T-helper 17 cell (primary cell): ENCODE measurements at regions not wholly inside any gene's neighbourhood (a gene's known extent, or its start where the extent isn't known, plus 50 kb on each side); places are given as distances from the start of the nearest gene placed in this dataset.
"Not testable (repeated sequence)": the region's sequence is repeated elsewhere in the genome, so short reads cannot be mapped to it uniquely, and the experiment has no call there.

ENCODE experiments used
- ATAC-seq: fragments of 150-1000 bp; cut with Tn5 transposase; 2 replicates; pipeline ENCODE4 v1.10.0; 2021; ENCODE audit warnings: mild to moderate bottlenecking, moderate library complexity
- DNase-seq, 3 donors: peaks; one replicate each; pipeline versions ENCODE4 v3.0.0 to v3.0.0-alpha.2; 2020 to 2021
- H3K9me3 ChIP-seq: one replicate; pipeline ENCODE4 v1.7.0; 2013; ENCODE audit warnings: low read length, mild to moderate bottlenecking; ENCODE audit not compliant: control insufficient read depth, poor library complexity, severe bottlenecking
- H3K27ac Mint-ChIP-seq: one replicate; pipeline ENCODE4 v1.8.0; 2022; ENCODE audit warnings: mild to moderate bottlenecking, moderate library complexity, mixed read lengths
- H3K27me3 Mint-ChIP-seq: one replicate; pipeline ENCODE4 v1.8.0; 2022; ENCODE audit warnings: mixed read lengths
- H3K36me3 Mint-ChIP-seq: one replicate; pipeline ENCODE4 v1.8.0; 2022; ENCODE audit warnings: low read depth, mixed read lengths
- H3K4me1 Mint-ChIP-seq: one replicate; pipeline ENCODE4 v1.8.0; 2022; ENCODE audit warnings: mild to moderate bottlenecking, mixed read lengths
- H3K4me3 Mint-ChIP-seq: one replicate; pipeline ENCODE4 v1.8.0; 2022; ENCODE audit warnings: mild to moderate bottlenecking, moderate library complexity, mixed read lengths

DNA sequence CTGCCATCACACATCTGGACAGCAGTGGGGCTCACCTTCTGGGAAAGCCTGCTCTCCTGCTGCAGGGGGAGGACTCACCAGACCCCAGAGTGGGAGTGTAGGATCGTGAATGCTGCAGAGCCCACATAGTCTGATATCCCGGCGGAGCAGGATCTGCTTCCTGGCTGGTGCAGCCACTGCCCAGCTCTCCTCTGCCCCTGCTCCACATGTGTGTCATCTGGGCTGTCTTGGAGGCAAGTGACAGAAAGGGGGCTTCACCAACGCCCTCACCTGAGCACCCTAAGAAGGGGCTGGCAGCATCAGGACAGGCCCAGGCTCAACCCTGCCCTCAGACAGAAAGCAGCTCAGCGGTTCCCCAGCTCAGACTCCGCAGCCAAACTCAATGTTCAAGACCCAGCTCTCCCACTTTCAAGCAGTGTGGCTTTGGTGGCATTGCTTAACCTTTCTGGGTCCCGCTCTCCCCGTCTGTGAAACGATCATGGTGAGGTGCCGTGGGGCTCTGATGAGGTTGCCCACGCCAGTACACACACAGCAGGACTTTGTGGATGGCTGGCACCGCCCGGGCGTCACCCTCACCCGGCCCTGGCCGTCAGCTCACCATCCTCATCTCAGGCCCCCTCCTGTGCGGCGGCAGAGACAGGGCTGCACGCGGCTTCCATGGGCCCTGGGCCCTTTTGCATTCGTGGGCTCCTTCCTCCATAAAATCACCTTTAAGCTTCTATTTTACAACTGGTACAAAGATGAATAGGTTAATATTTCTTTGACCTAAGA, 91.0 kb upstream of the SFSWAP start:
- Mint-ChIP-seq H3K27ac (no peak overlapping the region), H3K4me1 (peaks cover 3% of the 10 kb centered on the region), H3K27me3 (peaks cover 32% of the 10 kb centered on the region), H3K4me3 (no peak overlapping the region), H3K36me3 (no peaks in the 10 kb centered on the region)
- no peaks in the 10 kb centered on the region for H3K9me3 ChIP-seq
- no peak for ATAC-seq
- no peak for DNase-seq

DNA sequence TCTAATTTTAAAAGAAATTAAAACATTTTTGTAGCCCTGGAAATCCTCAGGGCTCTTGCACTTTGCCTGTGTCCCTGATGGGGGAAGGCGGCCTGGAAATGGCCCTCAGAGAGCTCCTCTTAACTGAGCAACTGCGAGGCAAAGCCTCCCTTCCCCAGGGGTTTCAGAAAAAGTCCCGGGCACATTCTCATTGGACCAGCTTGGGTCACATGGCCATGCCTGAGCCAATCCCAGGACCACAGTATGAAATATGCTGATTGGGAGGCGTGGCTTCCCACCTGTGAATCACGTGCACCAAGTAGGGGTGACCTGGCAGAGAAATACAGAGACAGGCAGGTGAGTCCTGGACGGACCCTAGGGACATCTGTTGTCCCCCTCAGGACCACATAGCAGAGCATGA, 90.4 kb upstream of the SFSWAP start:
- Mint-ChIP-seq H3K36me3 (no peaks in the 10 kb centered on the region), H3K4me3 (no peak overlapping the region), H3K4me1 (peaks cover 3% of the 10 kb centered on the region), H3K27me3 (peaks cover 32% of the 10 kb centered on the region), H3K27ac (no peak overlapping the region)
- DNase-seq (no peak), ATAC-seq (no peak)
- no peaks in the 10 kb centered on the region for H3K9me3 ChIP-seq

DNA sequence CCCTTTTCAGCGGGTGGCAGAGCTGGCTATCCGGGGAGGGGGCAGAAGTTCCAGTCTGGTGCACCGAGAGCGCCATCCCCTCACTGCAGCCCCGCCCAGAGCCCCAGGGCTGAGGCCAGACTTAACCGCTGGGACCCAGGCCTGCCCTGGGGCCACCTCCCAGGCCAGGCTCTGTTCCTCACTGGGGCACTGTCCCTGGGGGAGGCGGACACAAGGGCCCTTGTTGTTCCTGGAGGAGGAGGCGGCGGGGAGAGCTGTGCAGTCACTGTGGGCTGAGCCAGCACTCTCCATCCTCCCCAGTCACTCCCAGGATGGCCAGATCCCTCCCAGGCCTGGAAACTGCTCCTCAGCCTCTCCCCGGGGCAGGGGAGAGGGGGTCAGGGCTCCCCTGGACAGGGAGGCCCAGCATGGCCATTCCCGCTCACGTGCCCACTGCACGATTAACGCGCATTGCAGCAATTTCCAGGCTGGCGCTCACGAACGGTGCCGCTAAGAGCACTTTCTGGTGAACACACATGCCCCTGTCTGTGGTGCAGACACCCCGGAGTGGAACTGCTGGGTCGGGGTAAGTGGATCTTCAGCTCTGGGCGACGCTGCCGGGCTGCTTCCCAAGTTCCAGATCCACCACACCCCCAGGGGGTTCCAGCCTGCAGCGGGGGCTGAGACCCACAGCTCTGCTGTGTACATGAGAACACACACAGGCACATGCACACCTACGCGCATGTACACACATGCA, 89.8 kb upstream of the SFSWAP start:
- Mint-ChIP-seq H3K27me3 (peaks cover 29% of the 10 kb centered on the region), H3K4me1 (peaks cover 4% of the 10 kb centered on the region), H3K4me3 (no peak overlapping the region), H3K36me3 (no peaks in the 10 kb centered on the region), H3K27ac (no peak overlapping the region)
- H3K9me3 ChIP-seq, result no peaks in the 10 kb centered on the region
- no peak for DNase-seq
- no peak for ATAC-seq

DNA sequence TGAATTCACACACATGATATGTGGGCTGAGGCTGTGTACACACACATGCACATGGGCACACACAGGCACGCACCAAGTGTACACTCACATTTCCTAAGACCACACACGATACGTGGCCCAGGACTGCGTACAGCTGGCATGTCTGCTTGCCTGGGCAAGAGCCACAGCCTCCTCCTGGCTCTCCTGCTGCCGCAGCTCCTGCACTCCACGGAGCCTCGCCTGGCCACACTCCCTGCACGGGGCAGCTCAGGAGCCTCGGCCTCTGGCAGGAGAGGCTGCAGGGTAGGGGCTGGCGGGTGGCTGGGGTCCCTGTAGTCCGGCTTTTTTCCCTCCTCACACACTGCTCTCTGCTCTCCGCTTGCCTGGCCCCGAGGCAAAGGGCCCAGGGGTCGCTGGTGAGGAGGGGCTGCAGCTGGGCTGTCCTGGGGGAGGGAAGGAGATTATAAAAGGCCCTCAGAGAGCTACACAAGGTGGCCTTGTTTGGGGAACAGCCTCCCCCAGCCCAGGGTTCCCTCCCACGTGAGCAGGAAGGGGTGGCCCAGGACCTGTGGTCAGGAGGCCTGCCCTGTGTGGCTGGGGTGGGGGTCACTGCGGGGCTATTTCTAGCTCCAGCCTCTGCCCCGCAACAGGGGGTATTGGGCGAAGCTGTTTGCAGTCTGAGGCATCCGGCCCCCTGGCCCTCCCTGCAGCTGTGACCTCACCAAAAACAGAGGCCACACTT, 89.0 kb upstream of the SFSWAP start:
- H3K36me3 Mint-ChIP-seq, result no peaks in the 10 kb centered on the region
- no peak overlapping the region for H3K4me3 Mint-ChIP-seq
- no peak for ATAC-seq
- DNase-seq, result no peak
- H3K4me1 Mint-ChIP-seq, result peaks cover 6% of the 10 kb centered on the region
- H3K27ac Mint-ChIP-seq, result no peak overlapping the region
- H3K9me3 ChIP-seq, result no peaks in the 10 kb centered on the region
- H3K27me3 Mint-ChIP-seq, result peaks cover 21% of the 10 kb centered on the region

DNA sequence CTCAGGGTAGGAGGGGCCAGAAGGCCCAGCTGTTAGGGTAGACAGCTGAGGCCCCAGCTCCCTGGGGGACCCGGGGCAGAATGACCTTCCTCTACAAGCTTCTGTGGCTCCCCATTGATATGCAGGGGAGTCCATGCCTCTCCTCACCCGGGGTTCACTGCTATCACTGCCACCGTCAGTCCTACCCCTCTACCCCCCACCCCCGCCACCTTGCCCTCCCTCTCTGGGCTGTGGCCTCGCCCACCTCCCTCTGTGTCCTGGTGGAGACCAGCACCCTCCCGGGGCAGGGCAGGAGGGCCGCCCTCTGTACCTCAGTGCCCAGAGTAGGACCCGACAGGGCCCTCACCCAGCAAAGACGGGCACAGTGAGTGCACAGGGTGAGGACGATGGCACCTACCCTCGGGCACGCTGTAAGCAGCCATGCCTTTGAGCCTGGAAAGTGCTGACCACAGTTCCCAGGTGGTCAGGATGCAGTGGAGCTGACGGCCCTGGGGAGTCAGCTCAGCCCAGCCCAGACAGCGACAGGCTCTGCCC, 88.4 kb upstream of the SFSWAP start:
- Mint-ChIP-seq H3K27me3 (peaks cover 15% of the 10 kb centered on the region), H3K27ac (no peak overlapping the region), H3K36me3 (no peaks in the 10 kb centered on the region), H3K4me3 (no peak overlapping the region), H3K4me1 (peaks cover 6% of the 10 kb centered on the region)
- DNase-seq (no peak), ATAC-seq (no peak)
- no peaks in the 10 kb centered on the region for H3K9me3 ChIP-seq

DNA sequence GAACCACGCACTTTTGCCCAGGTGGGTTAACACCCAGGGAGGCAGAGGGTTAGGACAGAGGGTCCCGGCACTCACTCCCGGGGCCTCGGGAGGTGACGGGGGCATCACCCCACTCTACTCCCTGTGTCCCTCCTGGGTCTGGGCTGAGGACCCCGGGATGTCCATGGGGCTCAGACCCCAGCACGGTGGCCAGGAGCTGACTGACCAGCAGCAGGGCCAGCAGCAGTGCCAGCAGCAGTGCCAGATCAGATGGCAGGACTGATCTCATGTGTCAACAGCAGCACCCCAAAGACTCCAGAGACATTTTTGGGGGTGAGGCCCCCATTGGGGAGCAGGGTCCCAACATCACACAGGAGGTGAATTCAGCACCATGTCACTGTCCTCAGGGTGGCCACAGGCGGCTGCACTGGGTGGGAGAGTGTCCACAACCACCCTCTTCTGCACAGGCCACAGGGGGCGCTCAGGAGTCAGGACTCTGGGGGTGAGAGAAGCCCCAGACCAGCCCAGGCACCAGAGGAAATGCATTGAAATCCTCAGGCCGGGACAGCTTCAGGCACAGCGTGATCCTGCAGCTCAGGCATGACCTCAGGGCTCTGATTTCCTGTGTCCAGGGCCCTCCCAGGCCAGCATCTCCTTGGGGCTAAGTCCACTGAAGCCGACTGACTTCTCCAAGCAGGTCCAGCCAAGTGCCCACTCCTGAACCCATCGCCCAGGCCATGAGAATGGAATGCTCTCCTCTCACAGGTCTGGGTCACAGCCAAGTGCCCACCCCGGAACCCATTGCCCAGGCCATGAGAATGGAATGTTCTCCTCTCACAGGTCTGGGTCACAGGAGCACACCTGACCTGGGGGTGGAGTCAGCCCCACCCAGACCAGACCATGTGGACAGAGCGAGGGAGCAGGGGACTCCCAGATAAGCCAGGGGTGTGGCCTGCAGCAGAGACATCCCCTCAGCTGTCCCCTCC, 87.2 kb upstream of the SFSWAP start:
- H3K36me3 Mint-ChIP-seq, H3K27me3 Mint-ChIP-seq, H3K4me1 Mint-ChIP-seq, ATAC-seq, H3K9me3 ChIP-seq, DNase-seq, H3K4me3 Mint-ChIP-seq, H3K27ac Mint-ChIP-seq: not testable (repeated sequence)

DNA sequence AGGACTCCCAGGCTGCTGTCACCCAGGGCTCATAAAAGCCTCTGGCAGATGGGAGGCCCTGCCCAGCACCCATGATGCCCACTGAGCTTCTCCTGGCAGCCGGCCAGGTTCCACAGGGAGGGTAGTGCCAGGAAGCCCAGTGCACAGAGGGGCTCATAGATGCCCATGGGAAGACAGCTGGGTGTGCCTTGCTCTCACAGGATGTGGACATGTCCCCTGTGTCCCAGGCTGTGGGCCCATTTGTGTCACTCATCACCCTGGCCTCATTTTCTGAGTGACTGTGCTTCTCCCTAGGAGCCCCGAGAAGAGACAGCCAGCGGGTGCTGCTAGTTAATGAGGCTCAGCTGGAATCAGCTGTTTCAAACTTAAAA, 86.5 kb upstream of the SFSWAP start:
- not testable (repeated sequence) for H3K36me3 Mint-ChIP-seq, H3K27me3 Mint-ChIP-seq, H3K4me1 Mint-ChIP-seq, H3K27ac Mint-ChIP-seq, H3K9me3 ChIP-seq, H3K4me3 Mint-ChIP-seq, DNase-seq, ATAC-seq

DNA sequence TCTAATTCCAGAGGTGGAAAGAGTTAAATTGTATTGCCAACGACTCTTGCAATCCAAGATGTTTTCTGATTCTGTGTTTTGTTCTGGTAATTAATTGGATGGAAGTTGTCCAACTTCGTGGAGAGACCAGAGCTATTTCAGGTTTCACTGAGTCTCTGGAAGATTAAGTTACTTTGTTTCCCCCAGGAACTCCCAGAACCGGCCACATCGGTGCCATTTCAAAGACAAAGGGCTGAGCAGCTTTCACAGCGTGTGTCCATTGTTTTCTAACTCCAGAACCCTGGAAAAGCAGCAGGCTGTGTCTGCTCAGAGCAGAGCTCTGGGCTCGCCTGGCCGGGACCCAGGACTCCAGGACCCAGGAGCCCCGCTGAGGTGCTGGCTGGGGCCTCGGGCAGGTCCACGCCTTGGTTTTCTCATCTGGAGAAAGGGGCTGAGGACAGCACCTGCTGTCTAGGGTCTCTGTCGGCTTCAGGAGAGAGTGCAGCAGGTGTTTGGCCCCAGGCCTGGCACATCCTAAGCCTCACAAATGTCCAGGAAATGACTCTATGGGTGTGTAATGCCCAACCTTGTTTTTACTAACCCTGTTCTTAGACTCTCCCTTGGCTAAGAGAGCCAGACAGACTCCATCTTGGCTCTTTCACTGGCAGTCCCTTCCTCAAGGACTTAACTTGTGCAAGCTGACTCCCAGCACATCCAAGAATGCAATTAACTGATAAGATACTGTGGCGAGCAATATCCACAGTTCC, 86.0 kb upstream of the SFSWAP start:
- H3K27me3 Mint-ChIP-seq, DNase-seq, H3K36me3 Mint-ChIP-seq, ATAC-seq, H3K4me3 Mint-ChIP-seq, H3K9me3 ChIP-seq, H3K4me1 Mint-ChIP-seq: not testable (repeated sequence)
- peak overlapping the region; percentile 14 for H3K27ac Mint-ChIP-seq

DNA sequence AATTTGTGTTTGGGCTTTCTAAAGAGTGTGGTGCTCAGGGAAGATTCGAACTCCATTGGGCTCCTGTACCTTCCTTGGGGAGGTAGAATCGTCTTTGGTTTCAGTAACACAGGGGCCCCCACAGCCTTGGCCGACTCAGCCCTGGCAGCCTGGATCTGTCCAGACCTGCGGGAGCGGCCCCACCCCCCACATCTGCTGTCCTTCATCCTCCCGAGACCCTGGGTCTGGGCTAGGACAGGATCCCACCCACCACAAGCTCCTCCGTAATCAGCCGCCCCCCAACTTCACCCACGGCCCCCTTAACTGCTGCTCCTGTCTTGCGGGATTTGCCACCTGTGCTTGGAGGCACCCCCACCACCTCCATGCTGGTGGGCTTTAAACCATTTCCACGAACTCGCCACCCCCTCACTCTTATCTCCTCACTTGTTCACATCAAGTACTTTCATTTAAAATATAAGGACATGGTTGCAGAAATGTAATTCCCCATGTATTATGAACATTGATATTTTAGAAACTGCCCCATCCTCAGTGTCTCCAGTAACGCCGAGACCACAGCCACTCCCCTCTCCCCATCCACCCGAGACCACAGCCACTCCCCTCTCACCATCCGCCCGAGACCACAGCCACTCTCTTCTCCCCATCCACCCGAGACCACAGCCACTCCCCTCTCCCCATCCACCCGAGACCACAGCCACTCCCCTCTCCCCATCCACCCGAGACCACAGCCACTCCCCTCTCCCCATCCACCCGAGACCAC, 84.7 kb upstream of the SFSWAP start:
- Mint-ChIP-seq H3K4me3 (peak overlapping the region; percentile 47), H3K27ac (peak overlapping the region; percentile 14)
- not testable (repeated sequence) for DNase-seq, H3K27me3 Mint-ChIP-seq, H3K4me1 Mint-ChIP-seq, H3K9me3 ChIP-seq, H3K36me3 Mint-ChIP-seq
- peak; percentile 33 for ATAC-seq

DNA sequence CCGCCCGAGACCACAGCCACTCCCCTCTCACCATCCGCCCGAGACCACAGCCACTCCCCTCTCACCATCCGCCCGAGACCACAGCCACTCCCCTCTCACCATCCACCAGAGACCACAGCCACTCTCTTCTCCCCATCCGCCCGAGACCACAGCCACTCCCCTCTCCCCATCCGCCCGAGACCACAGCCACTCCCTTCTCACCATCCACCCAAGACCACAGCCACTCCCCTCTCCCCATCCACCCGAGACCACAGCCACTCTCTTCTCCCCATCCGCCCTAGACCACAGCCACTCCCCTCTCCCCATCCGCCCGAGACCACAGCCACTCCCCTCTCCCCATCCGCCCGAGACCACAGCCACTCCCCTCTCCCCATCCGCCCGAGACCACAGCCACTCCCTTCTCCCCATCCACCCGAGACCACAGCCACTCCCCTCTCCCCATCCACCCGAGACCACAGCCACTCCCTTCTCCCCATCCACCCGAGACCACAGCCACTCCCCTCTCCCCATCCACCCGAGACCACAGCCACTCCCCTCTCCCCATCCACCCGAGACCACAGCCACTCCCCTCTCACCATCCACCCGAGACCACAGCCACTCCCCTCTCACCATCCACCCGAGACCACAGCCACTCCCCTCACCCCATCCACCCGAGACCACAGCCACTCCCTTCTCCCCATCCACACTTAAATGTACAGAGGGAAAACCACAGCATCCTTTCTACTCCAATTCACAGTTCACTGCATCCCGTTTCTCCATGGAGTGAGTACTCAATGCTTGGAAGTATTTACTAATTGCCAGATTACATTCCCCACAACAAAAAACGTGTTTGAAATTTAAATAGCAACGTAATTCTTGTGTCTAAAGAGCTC, 83.5 kb upstream of the SFSWAP start:
- not testable (repeated sequence) for H3K4me1 Mint-ChIP-seq, H3K27me3 Mint-ChIP-seq, H3K9me3 ChIP-seq, H3K36me3 Mint-ChIP-seq
- peak in 1 of 3 donors; percentile 59 for DNase-seq
- Mint-ChIP-seq H3K4me3 (peak overlapping the region; percentile 77), H3K27ac (peak overlapping the region; percentile 65)
- peak; percentile 32 for ATAC-seq
